Ishikawa (cell line): ENCODE measurements at regions not wholly inside any gene's neighbourhood (a gene's known extent, or its start where the extent isn't known, plus 50 kb on each side); places are given as distances from the start of the nearest gene placed in this dataset.
A peak's percentile ranks its signal among the peaks of the same experiment; 100 is the strongest.

Experiments used
- CEBPB ChIP-seq: IDR thresholded peaks from 2 replicates; pipeline ENCODE4 v1.6.1; 2012
- CREB1 ChIP-seq: IDR thresholded peaks from 2 replicates; pipeline ENCODE4 v1.6.1; 2012; ENCODE audit warnings: low read depth
- EGR1 ChIP-seq: IDR thresholded peaks from 2 replicates; pipeline ENCODE4 v1.6.1; 2012
- EP300 ChIP-seq: IDR thresholded peaks from 2 replicates; pipeline ENCODE4 v1.6.1; 2012; ENCODE audit warnings: borderline replicate concordance
- FOXM1 ChIP-seq: IDR thresholded peaks from 2 replicates; pipeline ENCODE4 v1.6.1; 2012; ENCODE audit warnings: low read depth, borderline replicate concordance
- NFIC ChIP-seq: IDR thresholded peaks from 2 replicates; pipeline ENCODE4 v1.6.1; 2012
- RAD21 ChIP-seq: IDR thresholded peaks from 2 replicates; pipeline ENCODE4 v1.6.1; 2012; ENCODE audit warnings: low read depth
- TAF1 ChIP-seq: IDR thresholded peaks from 2 replicates; pipeline ENCODE4 v1.6.1; 2012; ENCODE audit warnings: low read depth, mild to moderate bottlenecking
- TCF12 ChIP-seq: IDR thresholded peaks from 2 replicates; pipeline ENCODE4 v1.6.1; 2012; ENCODE audit warnings: low read depth
- TEAD4 ChIP-seq: IDR thresholded peaks from 2 replicates; pipeline ENCODE4 v1.6.1; 2012
- YY1 ChIP-seq: IDR thresholded peaks from 2 replicates; pipeline ENCODE4 v1.6.1; 2012; ENCODE audit warnings: low read depth
- ZBTB7A ChIP-seq: IDR thresholded peaks from 2 replicates; pipeline ENCODE4 v1.6.1; 2012; ENCODE audit warnings: low read depth
- TF ChIP-seq, protein P1 (sequence below): IDR thresholded peaks from 2 replicates; pipeline ENCODE4 v1.6.1; 2012
- TF ChIP-seq, protein P2 (sequence below): IDR thresholded peaks from 2 replicates; pipeline ENCODE4 v1.6.1; 2012; ENCODE audit warnings: low read depth, mild to moderate bottlenecking
- TF ChIP-seq, protein P3 (sequence below): IDR thresholded peaks from 2 replicates; pipeline ENCODE4 v1.6.1; 2012

DNA sequence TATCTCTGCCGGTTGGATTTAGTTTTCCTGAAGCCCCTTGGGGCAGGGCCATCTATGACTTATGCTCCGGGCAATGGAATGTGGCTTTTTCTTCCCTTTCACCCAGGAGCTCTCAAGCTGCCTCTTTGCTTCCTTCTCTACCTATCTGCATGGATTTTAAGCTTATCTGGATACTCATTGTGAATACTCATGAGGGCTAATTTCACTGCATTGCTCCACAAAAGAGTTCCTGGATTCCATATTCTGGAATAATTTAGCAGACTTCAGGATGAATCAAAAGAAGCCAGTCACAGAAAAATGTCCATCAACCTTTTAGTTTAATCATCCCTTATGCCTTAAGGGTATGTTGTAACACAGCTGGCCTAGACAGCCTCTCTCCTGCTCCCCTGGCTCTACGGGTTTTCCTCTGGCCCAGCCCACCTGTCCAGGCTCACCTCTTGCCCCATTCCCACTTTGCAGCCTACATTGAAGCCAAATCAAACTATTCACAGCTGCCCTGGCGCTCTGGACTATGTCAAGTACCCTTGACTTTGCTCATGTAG is 122.8 kb upstream of the RMDN2 start:
- TF ChIP-seq EP300 (no peak), RAD21 (no peak), CEBPB (no peak)
- TF ChIP-seq, protein P1, sequence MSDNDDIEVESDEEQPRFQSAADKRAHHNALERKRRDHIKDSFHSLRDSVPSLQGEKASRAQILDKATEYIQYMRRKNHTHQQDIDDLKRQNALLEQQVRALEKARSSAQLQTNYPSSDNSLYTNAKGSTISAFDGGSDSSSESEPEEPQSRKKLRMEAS = no peak
- TF ChIP-seq, protein P2, sequence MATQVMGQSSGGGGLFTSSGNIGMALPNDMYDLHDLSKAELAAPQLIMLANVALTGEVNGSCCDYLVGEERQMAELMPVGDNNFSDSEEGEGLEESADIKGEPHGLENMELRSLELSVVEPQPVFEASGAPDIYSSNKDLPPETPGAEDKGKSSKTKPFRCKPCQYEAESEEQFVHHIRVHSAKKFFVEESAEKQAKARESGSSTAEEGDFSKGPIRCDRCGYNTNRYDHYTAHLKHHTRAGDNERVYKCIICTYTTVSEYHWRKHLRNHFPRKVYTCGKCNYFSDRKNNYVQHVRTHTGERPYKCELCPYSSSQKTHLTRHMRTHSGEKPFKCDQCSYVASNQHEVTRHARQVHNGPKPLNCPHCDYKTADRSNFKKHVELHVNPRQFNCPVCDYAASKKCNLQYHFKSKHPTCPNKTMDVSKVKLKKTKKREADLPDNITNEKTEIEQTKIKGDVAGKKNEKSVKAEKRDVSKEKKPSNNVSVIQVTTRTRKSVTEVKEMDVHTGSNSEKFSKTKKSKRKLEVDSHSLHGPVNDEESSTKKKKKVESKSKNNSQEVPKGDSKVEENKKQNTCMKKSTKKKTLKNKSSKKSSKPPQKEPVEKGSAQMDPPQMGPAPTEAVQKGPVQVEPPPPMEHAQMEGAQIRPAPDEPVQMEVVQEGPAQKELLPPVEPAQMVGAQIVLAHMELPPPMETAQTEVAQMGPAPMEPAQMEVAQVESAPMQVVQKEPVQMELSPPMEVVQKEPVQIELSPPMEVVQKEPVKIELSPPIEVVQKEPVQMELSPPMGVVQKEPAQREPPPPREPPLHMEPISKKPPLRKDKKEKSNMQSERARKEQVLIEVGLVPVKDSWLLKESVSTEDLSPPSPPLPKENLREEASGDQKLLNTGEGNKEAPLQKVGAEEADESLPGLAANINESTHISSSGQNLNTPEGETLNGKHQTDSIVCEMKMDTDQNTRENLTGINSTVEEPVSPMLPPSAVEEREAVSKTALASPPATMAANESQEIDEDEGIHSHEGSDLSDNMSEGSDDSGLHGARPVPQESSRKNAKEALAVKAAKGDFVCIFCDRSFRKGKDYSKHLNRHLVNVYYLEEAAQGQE = no peak

DNA sequence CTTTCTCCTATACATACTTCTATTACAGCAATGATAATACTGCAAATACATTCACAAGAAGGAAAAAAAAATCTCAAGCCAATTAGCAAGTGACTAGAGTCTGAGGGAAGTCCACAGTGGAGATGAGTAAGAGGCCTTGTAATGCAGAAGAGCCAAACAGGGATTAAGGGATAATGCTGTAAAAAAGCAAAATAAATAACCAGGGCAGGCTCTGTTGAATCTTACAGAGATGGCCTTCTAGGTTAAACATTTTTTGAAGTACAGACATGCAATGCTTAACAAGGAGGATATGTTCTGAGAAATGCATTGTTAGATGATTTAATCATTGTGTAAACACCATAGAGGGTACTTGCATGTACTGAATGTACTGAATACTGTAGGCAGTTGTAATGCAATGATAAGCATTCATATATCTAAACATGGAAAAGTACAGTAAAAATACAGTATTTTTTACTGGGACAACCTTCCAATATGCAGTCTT is 122.1 kb upstream of the RMDN2 start:
- TF ChIP-seq YY1 (no peak), RAD21 (no peak), CEBPB (no peak), FOXM1 (no peak), TEAD4 (no peak), EP300 (no peak), NFIC (no peak), TCF12 (no peak), CREB1 (no peak), EGR1 (no peak), ZBTB7A (no peak), TAF1 (no peak)
- TF ChIP-seq, protein P2 = no peak
- TF ChIP-seq, protein P1 = no peak
- TF ChIP-seq, protein P3, sequence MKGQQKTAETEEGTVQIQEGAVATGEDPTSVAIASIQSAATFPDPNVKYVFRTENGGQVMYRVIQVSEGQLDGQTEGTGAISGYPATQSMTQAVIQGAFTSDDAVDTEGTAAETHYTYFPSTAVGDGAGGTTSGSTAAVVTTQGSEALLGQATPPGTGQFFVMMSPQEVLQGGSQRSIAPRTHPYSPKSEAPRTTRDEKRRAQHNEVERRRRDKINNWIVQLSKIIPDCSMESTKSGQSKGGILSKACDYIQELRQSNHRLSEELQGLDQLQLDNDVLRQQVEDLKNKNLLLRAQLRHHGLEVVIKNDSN = no peak

DNA sequence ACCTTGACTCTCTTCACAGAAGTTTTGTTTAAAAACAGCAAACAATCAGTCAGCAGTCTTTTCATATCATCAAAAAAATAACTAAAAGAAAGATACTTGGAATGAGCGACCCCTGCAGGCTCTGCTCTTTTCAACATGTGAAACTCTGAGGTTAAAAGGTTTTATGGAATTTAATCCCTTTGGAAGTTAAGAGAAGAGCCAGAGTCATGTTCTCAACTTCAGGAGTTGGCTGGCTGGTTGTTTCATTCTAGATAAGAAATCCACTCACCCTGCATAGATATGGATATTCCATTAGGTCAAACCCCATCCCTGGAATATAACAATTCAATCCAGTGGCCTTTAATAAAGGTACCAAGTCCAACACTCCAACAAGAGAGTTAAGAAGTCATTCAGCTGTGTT is 115.6 kb upstream of the RMDN2 start:
- TF ChIP-seq TAF1 (no peak), RAD21 (peak; percentile 71)

DNA sequence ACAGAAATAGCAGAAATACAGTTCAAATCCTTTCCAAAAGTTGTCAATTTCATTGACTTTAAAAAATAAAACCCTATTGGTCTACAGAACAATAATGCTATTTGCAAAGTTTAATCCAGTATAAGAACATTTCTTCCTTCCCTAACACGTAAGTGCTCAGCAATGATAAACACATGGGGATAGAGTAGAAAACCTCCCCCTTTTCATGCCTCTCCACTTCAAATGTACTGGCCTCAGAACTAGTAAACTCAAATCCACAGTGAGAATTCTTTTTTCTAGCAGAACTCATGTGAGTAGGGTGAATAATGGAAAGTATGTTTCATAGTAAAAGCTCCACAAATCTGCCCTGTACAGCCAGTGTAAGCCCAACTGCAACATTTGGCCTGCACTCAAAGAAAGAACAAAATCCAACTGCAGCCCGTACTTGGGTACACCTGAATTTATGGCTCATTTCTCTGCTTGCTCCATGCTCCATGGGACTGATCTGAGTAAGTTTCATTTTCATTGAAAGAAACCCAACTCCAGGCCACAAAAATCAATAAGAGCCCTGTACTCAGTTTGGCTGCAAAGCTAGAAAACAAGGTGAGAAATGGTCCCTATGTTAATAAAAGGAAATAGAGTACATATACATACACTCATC is 115.0 kb upstream of the RMDN2 start:
- no peak for TF ChIP-seq EP300
- TF ChIP-seq CREB1 = no peak
- no peak for TF ChIP-seq NFIC
- no peak for TF ChIP-seq CEBPB
- no peak for TF ChIP-seq ZBTB7A
- TF ChIP-seq TEAD4 = no peak
- no peak for TF ChIP-seq TAF1
- TF ChIP-seq EGR1 = no peak
- TF ChIP-seq, protein P1 = no peak
- no peak for TF ChIP-seq TCF12
- TF ChIP-seq, protein P2 = no peak
- no peak for TF ChIP-seq RAD21
- no peak for TF ChIP-seq YY1
- TF ChIP-seq, protein P3 = no peak
